Activated gamma-delta T cell treated with Interleukin-2 at 50 U/mL for 16 hours (primary cell): ENCODE measurements at regions not wholly inside any gene's neighbourhood (a gene's known extent, or its start where the extent isn't known, plus 50 kb on each side); places are given as distances from the start of the nearest gene placed in this dataset.
"Not testable (repeated sequence)": the region's sequence is repeated elsewhere in the genome, so short reads cannot be mapped to it uniquely, and the experiment has no call there.

Experiments
- DNase-seq: peaks from one replicate; pipeline ENCODE4 v3.0.0-alpha.2; 2020

DNA sequence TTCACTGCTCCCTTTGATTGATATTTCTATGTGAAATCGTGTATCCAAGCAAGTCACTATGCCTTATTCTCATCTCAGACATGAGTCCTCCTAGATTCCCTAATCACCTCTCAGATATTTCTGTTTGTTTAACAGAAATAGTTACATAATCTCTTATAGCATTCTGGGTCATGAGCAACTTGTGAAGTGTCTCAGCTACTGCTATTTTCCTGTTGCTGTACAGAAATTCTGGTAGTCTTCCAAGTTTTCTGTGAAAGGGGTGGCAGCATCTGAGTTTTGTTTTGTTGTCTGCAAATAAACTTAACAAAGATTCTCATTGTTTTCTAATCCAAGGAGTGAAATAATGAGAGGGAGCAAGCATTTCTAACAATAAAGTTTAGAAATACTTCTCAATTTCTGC lies 256.9 kb upstream of the ST8SIA4 start:
- no peak for DNase-seq

DNA sequence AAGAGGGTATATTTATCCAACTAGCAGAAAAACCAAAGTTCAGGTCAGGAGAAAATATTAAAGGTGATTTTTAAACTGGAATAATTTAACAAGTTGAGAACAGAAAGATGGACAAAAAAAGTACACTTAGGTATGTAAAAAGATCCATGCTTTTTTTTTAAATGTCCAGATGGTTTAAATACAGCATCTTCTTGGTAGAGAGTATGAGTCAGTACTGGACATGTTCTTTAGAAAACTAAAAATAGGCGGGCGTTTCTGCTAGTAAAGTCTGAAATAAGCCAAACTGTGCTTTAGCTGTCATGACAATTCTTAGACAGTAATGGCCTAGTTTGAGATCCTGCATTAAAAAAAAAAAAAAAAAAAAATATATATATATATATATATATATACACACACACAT lies 255.9 kb upstream of the ST8SIA4 start:
- no peak for DNase-seq

DNA sequence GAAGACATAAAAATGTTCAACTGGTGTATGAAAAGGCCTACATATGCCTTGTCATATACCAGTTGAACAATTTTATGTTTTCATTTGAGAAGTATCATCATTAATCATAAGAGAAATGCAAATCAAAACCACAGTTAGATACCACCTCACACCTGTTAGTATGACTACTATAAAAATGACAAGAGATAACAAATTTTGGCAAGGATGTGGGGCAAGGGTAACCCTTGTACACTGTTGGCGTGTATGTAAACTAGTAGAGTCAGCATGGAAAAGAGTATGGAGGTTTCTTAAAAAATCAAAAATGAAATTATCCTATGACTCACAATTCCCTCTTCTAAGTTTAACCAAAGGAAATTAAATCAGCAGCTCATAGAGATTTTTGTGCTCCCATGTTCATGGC lies 250.4 kb upstream of the ST8SIA4 start:
- DNase-seq: no peak

DNA sequence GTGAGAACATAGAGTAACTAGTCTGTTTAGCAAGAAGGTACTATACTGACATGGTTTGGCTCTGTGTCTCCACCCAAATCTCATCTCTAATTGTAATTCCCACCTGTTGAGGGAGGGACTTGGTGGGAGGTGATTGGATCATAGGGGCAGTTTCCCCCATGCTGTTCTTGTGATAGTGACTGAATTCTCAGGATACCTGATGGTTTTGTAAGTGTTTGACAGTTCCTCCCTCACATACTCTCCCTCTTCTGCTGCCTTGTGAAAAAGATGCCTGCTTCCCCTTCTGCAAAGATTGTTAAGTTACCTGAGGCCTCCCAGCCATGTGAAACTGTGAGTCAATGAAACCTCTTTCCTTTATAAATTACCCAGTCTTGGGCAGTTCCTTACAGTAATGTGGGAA lies 240.4 kb upstream of the ST8SIA4 start:
- DNase-seq: no peak

DNA sequence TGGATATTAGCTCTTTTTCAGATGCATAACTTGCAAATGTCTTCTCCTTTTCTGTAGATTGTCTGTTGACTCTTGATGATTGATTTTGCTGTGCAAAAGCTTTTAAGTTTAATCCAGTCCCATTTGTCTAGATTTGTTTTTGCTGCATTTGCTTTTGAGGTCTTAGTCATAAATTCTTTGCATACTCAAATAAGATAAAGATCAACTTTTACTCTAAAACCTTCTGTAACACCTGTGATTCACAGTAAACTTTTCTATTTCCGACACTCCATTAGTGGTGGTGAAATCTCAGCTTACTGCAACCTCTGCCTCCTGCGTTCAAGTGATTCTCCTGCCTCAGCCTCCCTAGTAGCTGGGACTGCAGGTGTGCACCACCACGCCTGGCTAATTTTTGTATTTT lies 239.0 kb upstream of the ST8SIA4 start:
- no peak for DNase-seq

DNA sequence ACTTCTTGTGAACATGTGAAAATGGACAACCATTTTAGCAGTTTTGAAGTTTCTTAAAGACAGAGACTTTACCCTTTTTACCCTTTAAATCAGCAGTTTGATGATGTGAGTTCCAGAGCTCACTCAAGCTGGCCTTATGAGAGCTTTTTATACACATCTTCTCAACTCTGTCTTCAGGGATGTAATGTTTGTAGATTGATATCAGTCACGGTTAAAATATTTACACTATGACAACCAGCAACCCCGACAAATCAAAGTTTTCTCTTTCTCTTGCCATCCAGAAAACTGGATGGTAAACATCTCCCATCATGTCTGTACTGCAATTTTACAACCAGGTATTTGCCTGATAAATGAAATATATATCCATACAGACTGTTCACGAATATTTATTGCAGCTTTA lies 233.4 kb upstream of the ST8SIA4 start:
- no peak for DNase-seq

DNA sequence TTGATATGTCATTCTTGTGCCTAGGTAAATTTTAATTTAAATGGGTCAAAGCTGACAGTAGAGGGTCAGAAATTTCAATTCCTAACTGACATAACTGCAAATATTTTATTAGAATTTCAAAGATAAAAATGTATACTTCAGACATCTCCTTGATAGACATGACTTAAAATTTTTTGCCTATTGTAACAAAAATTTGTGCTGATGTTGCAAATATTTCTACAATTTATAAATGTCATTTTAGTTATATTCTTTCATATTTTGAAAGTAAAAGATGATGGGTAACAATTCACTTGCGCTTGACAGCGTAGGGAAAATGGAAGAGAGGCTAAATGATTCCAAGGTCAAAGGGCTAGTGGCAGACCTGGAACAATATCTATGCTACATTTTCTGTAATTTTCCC lies 220.3 kb upstream of the ST8SIA4 start:
- DNase-seq: no peak

DNA sequence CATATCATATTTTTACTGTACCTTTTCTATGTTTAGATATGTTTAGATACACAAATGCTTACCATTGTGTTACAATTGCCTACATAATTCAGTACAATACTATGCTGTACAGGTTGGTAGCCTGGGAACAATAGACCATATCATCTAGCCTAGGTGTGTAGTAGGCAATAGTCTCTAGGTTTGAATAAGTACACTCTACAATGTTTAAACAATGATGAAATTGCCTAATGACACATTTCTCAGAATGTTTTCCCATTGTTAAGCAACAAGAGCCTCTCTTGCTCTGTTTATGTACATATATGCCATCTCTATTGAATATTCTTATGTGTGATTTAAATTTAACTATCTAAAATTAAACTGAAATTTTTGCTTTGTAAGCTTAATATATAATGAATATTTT lies 209.6 kb upstream of the ST8SIA4 start:
- no peak for DNase-seq

DNA sequence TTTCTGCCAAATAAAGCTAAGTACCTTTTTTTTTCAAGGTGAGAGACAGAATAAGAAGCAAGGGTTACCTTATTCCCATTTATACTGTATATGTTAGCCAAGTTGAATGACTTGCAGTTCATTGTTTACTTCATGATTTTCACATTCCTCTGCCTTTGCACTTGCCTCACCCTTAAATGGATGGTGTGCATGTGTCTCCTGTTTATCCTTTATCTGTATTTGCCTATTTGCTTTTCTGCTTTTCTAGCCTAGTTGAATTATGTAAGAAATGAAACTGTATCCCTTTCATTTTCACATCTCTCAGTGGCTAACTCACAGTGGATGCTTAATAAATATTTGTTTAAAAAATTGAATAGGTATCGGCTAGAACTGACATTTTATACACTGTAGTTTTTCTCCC lies 200.8 kb upstream of the ST8SIA4 start:
- no peak for DNase-seq

DNA sequence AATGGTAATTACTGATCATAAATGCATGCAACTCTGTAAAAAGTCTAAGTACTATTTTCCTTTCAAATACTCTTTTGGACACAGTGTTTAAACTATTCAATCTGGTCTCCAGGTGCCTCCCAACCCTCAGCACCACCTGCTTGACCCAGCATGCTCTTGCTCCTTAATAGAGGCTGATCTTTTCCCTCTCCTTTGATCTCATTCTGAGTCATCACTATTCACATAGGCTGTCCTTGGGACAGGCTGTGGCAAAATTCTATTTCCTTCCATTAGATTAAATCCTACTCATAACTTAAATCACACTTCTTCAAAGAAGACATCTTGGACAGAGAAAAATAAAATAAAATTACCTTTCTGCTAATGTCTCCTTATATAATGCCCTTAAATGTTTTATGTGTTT lies 199.4 kb upstream of the ST8SIA4 start:
- DNase-seq: no peak

DNA sequence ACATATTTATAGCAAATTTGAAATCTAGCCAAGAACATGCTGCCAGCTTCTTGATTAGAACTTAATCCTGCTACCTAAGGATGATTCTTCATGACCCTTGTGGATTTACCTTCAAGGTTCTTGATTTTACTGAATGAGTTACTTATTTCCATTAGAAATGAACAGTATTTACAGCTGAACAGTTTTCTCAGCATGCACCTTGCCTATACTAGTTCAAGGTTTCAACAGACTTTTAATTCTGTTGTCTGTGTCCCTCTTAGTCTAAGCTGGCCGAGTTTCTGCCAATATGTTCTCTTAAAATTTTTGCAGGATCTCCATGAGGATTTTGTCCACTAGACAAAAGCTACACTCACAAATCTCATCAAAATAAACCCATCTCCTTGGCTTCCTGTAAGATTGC lies 188.8 kb upstream of the ST8SIA4 start:
- DNase-seq: no peak

DNA sequence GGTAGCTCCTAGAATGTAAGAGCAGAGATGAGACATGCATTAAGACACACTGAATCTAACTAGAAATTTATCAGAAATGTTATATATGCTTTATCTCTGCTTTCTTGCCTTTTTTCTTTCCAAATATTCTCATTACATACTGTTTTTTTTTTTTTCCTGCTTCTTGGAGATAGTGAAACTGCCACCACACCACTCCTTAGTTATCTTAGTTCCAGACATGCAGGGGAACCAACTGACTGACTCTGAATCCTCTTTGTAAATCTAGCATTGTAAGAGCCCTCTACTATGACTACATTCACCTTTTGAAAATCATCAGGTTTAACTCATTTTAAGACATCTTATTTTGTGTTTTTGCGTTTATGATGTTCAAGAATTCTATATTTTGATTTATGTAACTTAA lies 181.3 kb upstream of the ST8SIA4 start:
- DNase-seq: no peak

DNA sequence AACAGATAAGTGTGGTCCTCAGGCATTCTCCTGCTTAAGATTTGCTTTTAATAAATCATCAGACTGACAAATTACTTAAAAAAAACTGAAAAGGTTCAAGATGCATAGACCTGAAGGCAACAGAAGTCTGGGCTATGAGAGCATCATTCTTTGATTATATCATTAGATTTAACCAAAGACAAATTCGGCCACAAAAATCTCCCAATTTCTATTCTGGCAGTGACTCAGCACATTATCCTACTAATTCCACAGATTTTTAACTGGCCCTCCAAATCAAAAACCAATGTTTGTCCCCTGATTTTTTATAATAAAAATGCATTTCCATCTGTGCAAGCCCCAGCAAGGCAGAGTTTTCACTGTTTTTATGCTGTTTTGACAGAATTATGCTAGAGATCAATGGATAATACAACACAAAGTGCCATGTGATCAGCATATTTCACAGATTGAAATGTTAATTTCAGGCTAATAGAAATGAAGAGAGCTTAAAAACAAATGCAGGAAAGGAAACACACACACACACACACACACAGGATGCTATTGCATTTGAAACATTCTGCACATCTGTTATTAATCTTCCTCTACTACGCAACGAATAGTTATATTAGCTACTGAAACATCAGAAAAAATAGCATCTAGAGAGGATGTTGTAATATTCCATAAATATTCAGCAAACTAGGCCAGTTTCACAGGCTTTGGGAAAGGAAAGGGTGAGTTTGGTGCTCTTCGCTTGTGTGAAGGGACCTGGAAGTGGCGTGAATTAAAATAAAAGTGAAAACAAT lies 177.6 kb upstream of the ST8SIA4 start:
- DNase-seq: no peak

DNA sequence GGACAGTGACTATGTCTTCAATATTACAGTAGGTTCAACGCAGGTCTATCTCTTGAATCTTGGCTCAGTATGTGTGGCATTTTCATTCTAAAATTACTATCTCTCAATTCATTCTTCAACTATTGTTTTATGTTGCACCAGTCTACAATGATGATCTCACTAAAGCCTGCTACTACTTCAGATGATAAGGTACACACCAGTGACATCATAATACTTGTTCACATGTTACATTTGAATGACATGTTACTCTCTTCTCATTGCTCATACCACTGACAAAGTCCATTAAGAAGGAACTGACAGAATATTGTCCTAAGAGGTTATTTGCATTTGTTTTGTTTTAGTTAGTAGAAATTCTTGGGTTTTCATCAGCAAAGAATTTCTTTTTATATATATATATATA lies 165.2 kb upstream of the ST8SIA4 start:
- DNase-seq: no peak

DNA sequence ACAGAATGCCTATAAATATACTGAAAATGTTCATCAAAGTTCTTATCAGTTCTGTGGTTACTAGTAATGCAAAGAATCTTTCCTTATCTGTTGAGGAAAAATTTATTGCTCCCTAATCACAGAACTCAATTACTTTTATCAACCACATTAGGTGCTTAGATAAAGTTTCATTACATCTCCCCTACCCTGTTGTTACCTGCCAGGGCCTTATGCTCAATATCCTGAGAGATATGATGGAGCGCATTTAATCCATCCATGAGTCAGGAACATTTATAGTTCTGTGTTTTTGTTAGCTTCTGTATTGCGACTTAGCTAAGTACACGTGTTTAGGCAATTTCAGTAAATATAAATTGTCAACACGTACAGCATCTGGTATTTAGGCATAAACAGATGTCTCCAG lies 164.3 kb upstream of the ST8SIA4 start:
- DNase-seq: no peak

DNA sequence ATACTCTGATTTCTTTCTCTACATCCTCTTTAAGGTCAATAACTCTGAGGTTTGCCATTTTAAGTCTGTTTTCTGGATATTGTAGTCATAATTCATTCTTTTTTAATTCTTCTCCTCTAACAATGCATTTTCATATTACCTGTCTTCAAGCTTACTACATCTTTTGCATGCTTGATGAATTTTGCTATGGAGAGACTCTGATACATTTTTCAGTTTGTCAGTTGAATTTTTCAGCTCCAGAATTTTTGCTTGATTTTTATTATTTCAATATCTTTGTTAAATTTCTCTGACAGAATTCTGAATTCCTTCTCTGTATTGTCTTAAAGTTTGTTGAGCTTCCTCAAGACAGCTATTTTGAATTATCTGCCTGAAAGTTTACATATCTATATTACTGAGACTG lies 159.8 kb upstream of the ST8SIA4 start:
- DNase-seq: no peak

DNA sequence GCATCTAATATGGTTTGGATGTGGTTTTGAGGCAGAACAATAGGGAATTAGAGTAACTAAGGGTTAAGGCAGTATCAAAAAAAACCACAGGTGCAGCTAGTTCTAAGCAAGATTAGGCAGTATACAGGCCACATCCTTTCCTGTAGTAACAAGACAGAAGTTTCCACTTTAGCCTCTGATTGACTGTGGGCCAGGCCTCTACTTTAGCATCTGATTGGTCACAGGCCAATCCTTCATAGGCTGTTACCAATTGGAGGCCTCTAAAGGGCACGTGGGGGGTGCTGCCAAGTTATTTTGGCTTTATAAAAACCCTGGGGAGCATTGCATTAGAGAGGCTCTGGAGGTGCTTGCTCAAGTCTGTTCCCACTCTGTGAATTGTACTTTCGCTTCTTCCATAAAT lies 144.1 kb upstream of the ST8SIA4 start:
- DNase-seq: no peak

DNA sequence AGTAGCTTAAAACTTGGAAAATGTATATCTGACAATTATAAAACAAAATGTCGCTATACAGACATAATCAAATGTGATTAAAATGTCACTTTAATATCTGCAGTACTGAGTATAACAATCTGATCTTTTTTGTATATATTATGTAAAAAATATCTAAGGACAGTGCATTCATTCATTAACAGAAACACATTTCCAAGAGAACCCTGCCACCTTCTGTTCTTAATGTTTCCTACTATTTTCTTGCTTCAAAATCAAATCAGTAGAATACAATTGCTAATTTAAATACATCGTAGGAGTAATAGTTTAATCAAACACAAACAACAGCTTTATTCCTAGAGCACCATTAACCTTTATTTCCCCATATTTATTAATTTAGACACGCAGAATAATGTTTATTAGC lies 142.6 kb upstream of the ST8SIA4 start:
- DNase-seq: no peak

DNA sequence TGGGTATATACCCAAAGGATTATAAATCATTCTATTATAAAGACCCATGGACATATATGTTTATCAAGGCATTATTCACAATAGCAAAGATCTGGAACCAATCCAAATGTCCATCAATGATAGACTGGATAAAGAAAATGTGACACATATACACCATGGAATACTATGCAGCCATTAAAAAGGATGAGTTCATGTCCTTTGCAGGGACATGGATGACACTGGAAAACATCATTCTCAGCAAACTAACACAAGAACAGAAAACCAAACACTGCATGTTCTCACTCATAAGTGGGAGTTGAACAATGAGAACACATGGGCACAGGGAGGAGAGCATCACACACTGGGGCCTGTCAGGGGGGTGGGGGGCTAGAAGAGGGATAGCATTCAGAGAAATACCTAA lies 136.9 kb upstream of the ST8SIA4 start:
- DNase-seq: not testable (repeated sequence)

DNA sequence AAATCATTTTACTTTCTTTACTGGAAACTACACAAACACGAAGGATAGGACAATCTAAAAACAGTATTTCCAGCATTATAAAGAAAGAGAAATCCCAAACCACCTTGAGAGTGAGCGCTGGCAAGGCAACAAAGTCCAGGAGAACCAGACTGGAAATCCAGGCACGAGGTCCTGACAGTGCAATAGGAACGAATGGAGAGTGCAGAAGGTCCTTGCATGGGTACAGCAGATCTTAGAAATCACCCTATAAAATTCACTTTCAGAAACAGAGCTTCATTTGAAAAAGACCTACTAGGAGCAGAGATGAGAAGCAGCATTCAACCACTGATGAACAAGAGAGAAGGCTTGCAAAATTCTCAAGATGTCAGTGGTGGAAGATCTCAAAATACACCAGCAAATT lies 133.7 kb upstream of the ST8SIA4 start:
- DNase-seq: no peak

DNA sequence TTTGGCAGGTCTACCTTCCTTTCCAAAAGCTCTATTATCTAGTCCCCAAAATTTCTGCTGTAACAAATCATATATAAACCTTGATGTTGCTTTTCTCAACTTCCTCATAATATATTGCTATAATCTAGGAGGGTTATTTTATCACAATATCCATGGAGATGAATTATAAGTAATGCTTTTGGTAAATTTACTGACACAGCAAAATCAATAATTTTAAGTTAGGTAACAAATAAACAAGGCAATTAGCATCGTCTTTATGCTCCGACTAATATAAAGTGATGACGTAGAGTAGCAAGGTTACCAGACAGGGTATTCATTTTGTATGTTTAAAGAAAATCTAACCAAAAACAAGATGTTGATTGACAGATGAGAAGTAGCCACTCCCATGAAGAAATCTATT lies 132.3 kb upstream of the ST8SIA4 start:
- DNase-seq: no peak

DNA sequence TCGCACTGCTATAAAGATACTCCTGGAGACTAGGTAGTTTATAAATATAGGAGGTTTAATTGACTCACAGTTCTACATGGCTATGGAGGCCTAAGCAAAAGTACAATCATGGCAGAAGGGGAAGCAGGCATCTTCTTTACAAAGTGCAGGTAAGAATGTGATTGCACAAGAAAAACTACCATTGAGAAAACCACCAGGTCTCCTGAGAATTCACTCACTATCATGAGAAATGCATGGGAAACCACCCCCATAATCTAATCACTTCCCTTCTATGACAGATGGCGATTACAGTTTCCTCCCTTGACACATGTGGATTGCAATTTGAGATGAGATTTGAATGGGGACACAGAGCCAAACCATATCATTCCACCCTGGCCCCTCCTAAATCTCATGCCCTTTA lies 121.2 kb upstream of the ST8SIA4 start:
- DNase-seq: no peak

DNA sequence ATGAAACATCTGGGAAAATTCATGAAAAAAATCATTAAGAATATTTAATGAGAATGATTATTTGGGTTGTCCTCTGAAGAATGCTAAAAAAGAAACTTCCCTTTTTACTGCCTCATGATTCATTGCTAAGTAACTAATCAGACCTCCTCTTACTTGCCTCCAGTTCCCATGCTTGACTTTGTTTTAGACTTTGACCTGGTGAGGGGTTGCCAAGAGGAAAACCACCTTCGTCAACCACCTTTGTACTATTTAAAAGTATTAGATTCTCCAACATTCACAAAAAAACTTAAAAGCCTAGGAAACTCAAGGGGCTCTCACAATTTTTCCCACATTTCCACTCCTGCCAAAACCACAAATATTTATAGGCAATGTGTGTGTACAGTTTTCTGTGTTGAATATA lies 115.2 kb upstream of the ST8SIA4 start:
- no peak for DNase-seq

DNA sequence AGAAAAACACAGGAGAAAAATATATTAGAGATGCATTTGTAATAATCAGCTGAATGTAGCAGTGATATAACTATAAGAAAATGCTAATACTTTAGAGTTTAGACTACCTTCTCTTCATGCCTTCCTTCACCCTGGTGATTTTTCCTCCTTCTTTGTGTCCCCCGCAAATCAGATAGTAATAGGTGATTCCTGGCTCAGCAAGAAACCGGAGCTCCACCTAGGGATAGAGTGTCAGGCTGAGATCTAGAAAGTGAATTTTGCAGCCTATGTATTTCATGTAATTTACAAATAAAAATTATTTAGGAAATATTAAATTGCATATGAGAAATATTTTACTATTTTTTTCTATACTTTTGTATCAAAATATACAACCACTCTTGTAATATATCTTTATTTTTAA lies 109.8 kb upstream of the ST8SIA4 start:
- DNase-seq: no peak

DNA sequence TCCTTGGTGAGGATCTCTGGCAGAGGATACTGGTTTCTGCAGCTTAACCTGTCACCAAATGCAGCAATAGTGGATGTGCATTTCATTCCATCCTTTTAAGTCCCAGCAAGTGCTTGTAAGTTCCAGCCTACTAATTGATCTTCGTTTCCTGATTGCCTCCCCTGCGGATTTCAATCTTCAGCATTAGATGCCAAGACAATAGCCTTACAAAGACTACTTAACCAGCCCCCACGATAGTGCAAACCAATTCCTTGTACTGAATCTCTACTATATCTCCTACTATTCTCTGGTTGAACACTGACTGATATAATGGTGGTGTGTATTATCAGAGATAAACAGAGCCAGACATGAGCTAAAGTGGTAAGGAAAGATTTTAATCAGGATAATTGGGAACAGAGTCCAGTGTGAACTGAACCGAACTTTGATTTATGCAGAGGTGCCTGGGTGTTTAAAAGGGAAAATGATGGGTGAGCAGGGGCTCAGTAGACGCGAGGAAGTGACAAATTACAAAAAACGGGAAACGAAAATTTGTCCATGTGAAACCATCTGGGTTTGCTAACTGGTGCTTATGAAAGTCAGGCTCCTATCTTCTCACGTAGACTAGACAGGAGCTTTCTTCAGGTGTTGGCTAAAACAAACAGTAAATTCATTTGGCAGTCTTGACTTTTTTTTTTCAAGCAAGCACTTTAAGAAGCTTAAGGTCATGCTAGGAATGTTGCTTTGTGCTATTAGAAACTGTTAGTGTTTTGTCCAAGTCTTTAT lies 106.9 kb upstream of the ST8SIA4 start:
- no peak for DNase-seq
